Upper lobe of left lung (tissue), 6 donors: ENCODE measurements at regions not wholly inside any gene's neighbourhood (a gene's known extent, or its start where the extent isn't known, plus 50 kb on each side); places are given as distances from the start of the nearest gene placed in this dataset.

ENCODE experiments used
- ATAC-seq, 2 donors: fragments of 200-7000 bp; cut with Tn5 transposase; one replicate each; pipeline ENCODE4 v1.9.1; 2022; ENCODE audit warnings: mild to moderate bottlenecking in 2 of 2, moderate library complexity in 2 of 2; ENCODE audit not compliant: low FRiP score in 2 of 2
- DNase-seq, 2 donors: peaks; one replicate each; pipeline ENCODE4 v3.0.0-alpha.2; 2019 to 2020
- H3K27ac ChIP-seq, 4 donors: fragments of 200-600 bp; sonication (generic); one replicate each; pipeline ENCODE4 v1.5.1; 2016 to 2019
- H3K27me3 ChIP-seq, 4 donors: fragments of 200-600 bp; sonication (generic); one replicate each; pipeline ENCODE4 v1.5.1; 2017 to 2019
- H3K36me3 ChIP-seq, 4 donors: fragments of 200-600 bp; sonication (generic); one replicate each; pipeline ENCODE4 v1.5.1; 2016 to 2019
- H3K4me1 ChIP-seq, 4 donors: fragments of 200-600 bp; sonication (generic); one replicate each; pipeline ENCODE4 v1.5.1; 2018 to 2019
- H3K4me3 ChIP-seq, 4 donors: fragments of 200-600 bp; sonication (generic); one replicate each; pipeline ENCODE4 v1.5.1; 2017 to 2019; ENCODE audit warnings: mild to moderate bottlenecking in 2 of 4, moderate library complexity in 1 of 4
- H3K9me3 ChIP-seq, 4 donors: fragments of 200-600 bp; sonication (generic); one replicate each; pipeline ENCODE4 v1.5.1; 2018 to 2019
- CTCF ChIP-seq, 6 experiments: fragments of 450-650 bp in 4 of 6; fragments of 200-600 bp in 2 of 6; sonication (generic) in 2 of 6; IDR thresholded peaks; one replicate each; pipeline ENCODE4 v1.5.1; 2016 to 2019; ENCODE audit warnings: antibody characterized with exemption in 6 of 6
- EP300 ChIP-seq, 4 donors: sonication (generic); formaldehyde crosslinking; IDR thresholded peaks; one replicate each; pipeline ENCODE4 v1.5.1; 2017; ENCODE audit warnings: antibody characterized with exemption in 4 of 4, control low read depth in 2 of 4
- POLR2A ChIP-seq, 4 donors: fragments of 450-650 bp; IDR thresholded peaks; one replicate each; pipeline ENCODE4 v1.5.1; 2016 to 2017; ENCODE audit warnings: antibody characterized with exemption in 4 of 4, mild to moderate bottlenecking in 2 of 4
- POLR2AphosphoS5 ChIP-seq, 2 donors: sonication (generic); formaldehyde crosslinking; IDR thresholded peaks; one replicate each; pipeline ENCODE4 v1.5.1; 2017; ENCODE audit warnings: antibody characterized with exemption in 2 of 2
- WGBS, 2 donors: methylation state at CpG; one replicate each; pipeline ENCODE4 v1.1.5; 2017 to 2018; 5-methylcytosine and 5-hydroxymethylcytosine counted together
- donor health status: DM: no; HTN: no; CAD: no; lungs with moderate emphysema.
- donor health status: DM: no; HTN: yes; CAD: no; lungs with severe emphysema.

DNA sequence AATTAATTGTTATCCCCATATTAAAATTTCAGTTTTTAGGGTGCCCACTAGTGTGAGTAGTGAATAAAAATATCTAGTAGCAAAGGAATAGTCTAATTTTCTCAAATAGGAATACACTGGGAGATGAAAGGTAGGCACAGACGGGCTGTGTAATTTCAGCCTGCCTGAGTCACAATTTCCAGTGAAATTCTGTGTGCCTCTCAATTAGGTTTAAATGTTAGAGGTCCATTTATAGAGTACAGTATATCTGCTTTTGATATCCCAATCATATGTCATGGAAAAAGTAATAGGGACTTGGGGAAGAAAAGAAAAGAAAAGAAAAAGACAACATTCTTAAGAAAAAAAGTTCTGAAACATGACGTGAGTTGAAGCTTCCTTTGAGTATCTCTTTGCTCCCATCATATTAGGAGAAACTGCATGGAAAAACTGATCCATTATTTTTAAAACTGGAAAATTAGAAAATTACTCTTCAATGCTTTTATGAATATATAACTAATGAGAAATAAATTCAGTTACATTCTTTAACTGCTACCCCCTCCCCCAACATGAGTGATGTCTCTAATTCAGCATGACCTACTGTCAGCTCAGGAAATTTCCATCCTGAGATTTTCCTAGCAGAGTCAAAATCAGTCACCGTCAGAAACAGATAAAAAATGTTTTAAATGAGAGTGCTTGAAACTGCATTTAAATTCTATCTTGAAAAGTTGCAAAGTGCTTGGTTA is 473.8 kb upstream of the HSF2 start:
- Histone ChIP-seq H3K4me1 (no peaks in the 10 kb centered on the region), H3K9me3 (no peaks in the 10 kb centered on the region), H3K27me3 (no peaks in the 10 kb centered on the region), H3K4me3 (no peak overlapping the region), H3K36me3 (no peaks in the 10 kb centered on the region), H3K27ac (no peak overlapping the region)
- DNase-seq (no peak), ATAC-seq (no peak)
- TF ChIP-seq CTCF (IDR thresholded peaks at IDR 0.05) (no peak), POLR2AphosphoS5 (IDR thresholded peaks at IDR 0.05) (no peak), EP300 (IDR thresholded peaks at IDR 0.05) (no peak), POLR2A (IDR thresholded peaks at IDR 0.05) (no peak)
- 75 to 76% methylated on average over 3 of the region's 3 CpGs for WGBS, 2 donors

GRCh38 chr6:121929301-121929700 is 470.2 kb upstream of the HSF2 start:
- H3K36me3 ChIP-seq, result no peaks in the 10 kb centered on the region
- H3K27me3 ChIP-seq, result no peaks in the 10 kb centered on the region
- no peak for DNase-seq
- ATAC-seq, result no peak
- no peak for TF ChIP-seq EP300 (IDR thresholded peaks at IDR 0.05)
- TF ChIP-seq POLR2A (IDR thresholded peaks at IDR 0.05), result no peak
- no peak for TF ChIP-seq POLR2AphosphoS5 (IDR thresholded peaks at IDR 0.05)
- TF ChIP-seq CTCF (IDR thresholded peaks at IDR 0.05), result no peak
- H3K4me3 ChIP-seq, result no peak overlapping the region
- 61 to 66% methylated on average over 1 of the region's 1 CpG for WGBS, 2 donors
- H3K4me1 ChIP-seq, result peaks cover 0 to 3% (median 0%) of the 10 kb centered on the region in 4 donors
- H3K27ac ChIP-seq, result no peak overlapping the region
- H3K9me3 ChIP-seq, result no peaks in the 10 kb centered on the region

DNA sequence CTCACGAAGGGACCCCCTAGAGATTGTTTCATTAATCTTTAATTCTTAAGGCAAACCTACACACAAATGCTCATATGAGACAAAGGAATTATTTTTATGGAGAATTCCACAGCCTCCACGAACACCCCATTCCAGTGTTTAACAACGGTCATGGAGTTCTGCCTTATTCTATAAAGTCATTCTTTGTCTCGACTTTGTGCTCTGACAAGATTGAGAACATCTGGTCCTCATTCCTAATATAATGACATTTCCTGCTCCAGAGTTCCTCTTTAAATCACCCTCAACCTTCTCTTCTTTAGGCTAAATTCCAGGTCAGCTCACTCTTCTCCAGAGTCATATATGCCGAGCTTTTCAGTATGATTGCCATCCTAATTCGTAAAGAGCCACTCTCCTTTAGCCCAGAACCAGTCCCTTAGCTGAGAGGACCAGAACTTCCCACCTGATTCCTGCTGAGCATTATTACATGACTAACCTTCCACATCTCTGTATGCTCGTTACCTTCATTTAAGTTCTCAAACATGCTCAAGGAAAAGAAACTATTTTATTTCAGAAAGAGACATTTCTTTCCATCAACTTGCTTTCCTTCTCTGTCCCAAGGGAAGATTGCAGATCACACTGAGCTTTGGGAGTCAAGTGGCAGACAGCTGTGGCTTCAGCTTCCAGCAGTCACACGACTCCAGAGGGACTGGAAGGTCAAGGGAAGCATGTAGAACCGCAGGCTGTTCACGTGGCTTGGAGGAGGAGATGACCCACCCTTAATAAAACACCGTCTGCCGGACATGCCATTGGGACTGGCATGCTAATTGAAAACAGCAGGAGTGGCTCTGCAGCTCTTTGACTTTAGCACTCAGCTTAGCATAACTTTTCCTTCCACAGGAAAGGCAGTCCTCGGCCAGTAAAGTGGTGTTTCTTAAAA is 467.1 kb upstream of the HSF2 start:
- TF ChIP-seq POLR2A (IDR thresholded peaks at IDR 0.05), result no peak
- TF ChIP-seq POLR2AphosphoS5 (IDR thresholded peaks at IDR 0.05), result no peak
- TF ChIP-seq EP300 (IDR thresholded peaks at IDR 0.05), result no peak
- no peak for TF ChIP-seq CTCF (IDR thresholded peaks at IDR 0.05)
- 44 to 46% methylated on average over 13 of the region's 13 CpGs for WGBS, 2 donors
- H3K27me3 ChIP-seq, result no peaks in the 10 kb centered on the region
- peak in 1 of 2 donors; percentile 58 for ATAC-seq
- peaks cover 0 to 3% (median 0%) of the 10 kb centered on the region in 4 donors for H3K4me1 ChIP-seq
- no peaks in the 10 kb centered on the region for H3K36me3 ChIP-seq
- H3K9me3 ChIP-seq, result no peaks in the 10 kb centered on the region
- DNase-seq, result peak in 1 of 2 donors; percentile 29
- H3K27ac ChIP-seq, result no peak overlapping the region
- no peak overlapping the region for H3K4me3 ChIP-seq

GRCh38 chr6:121934451-121934850 is 465.0 kb upstream of the HSF2 start:
- Histone ChIP-seq H3K9me3 (no peaks in the 10 kb centered on the region), H3K36me3 (no peaks in the 10 kb centered on the region), H3K4me1 (peaks cover 0 to 3% (median 0%) of the 10 kb centered on the region in 4 donors), H3K4me3 (no peak overlapping the region), H3K27ac (no peak overlapping the region), H3K27me3 (no peaks in the 10 kb centered on the region)
- DNase-seq (no peak), ATAC-seq (no peak)
- 74 to 80% methylated on average over 2 of the region's 2 CpGs for WGBS, 2 donors
- TF ChIP-seq POLR2A (IDR thresholded peaks at IDR 0.05) (no peak), POLR2AphosphoS5 (IDR thresholded peaks at IDR 0.05) (no peak)

DNA sequence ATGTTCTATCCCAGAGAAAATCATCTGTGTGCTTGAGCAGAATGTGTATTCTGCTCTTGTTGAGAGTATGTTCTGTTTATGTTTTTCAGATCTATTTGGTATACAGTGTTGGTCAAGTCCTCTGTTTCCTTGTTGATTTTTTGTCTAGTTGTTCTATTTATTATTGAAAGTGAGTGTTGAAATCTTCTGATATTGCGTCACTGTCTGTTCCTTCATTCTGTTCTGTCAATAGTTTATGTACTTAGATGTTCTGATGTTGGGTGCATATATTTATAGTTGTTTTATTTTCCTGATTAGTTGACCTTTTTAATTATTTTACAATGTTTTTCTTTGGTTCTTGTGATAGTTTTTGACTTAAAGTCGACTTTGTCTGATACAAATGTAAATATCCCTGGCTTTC is 458.7 kb upstream of the HSF2 start:
- Histone ChIP-seq H3K27me3 (no peaks in the 10 kb centered on the region), H3K4me1 (no peaks in the 10 kb centered on the region), H3K4me3 (no peak overlapping the region), H3K36me3 (no peaks in the 10 kb centered on the region), H3K9me3 (no peaks in the 10 kb centered on the region), H3K27ac (no peak overlapping the region)
- TF ChIP-seq POLR2A (IDR thresholded peaks at IDR 0.05) (no peak), CTCF (IDR thresholded peaks at IDR 0.05) (no peak), POLR2AphosphoS5 (IDR thresholded peaks at IDR 0.05) (no peak), EP300 (IDR thresholded peaks at IDR 0.05) (no peak)
- DNase-seq, result no peak
- 85 to 91% methylated on average over 2 of the region's 2 CpGs for WGBS, 2 donors
- no peak for ATAC-seq
